OCI-LY3 (cell line): ENCODE measurements at regions not wholly inside any gene's neighbourhood (a gene's known extent, or its start where the extent isn't known, plus 50 kb on each side); places are given as distances from the start of the nearest gene placed in this dataset.

Experiments used
- EZH2phosphoT487 ChIP-seq: fragments of 200-600 bp; shearing (Covaris generic); IDR thresholded peaks from 2 replicates; pipeline ENCODE4 v1.6.1; 2018; ENCODE audit warnings: antibody characterized with exemption, mixed run types, low read depth
- TF ChIP-seq, protein P1 (sequence below): fragments of 200-600, 300-600 bp; sonication (generic); IDR thresholded peaks from 2 replicates; pipeline ENCODE4 v1.5.1; 2014; ENCODE audit warnings: antibody characterized with exemption, low read length, low read depth

DNA sequence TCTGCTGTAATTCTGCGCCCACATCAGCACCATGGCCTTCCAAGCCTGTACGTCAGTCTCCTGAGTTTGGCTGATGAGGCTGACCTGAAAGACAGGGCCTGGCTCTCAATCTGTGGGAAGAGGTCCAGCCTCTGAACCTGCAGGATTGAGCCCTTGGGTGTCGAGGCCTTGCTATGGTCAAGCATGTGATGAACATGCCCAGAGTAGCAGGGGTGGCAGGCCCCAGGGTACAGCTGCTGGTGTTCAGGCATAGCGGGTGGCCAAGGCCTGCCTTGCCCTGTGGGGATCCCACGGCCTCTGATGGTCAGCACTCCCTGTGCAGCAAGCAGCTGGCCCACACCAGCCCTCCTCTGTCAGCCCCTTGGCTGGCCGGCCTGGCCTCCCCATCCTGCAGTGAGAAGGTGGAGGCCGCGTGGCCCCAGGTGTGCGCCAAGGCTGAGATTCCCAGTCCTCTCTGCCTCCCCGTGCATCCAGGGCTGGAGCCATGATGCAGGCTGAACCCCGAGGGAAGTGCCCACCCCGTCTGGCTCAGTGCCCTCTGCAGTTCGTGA lies 298.4 kb downstream of the NDUFA10 start:
- TF ChIP-seq, protein P1, sequence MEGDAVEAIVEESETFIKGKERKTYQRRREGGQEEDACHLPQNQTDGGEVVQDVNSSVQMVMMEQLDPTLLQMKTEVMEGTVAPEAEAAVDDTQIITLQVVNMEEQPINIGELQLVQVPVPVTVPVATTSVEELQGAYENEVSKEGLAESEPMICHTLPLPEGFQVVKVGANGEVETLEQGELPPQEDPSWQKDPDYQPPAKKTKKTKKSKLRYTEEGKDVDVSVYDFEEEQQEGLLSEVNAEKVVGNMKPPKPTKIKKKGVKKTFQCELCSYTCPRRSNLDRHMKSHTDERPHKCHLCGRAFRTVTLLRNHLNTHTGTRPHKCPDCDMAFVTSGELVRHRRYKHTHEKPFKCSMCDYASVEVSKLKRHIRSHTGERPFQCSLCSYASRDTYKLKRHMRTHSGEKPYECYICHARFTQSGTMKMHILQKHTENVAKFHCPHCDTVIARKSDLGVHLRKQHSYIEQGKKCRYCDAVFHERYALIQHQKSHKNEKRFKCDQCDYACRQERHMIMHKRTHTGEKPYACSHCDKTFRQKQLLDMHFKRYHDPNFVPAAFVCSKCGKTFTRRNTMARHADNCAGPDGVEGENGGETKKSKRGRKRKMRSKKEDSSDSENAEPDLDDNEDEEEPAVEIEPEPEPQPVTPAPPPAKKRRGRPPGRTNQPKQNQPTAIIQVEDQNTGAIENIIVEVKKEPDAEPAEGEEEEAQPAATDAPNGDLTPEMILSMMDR, result no peak
- no peak for TF ChIP-seq EZH2phosphoT487
